ENCODE measurements at regions not wholly inside any gene's neighbourhood (a gene's known extent, or its start where the extent isn't known, plus 50 kb on each side); places are given as distances from the start of the nearest gene placed in this dataset.

GRCh38 chr2:51335087-51336058, 303.4 kb upstream of the NRXN1 start:
- H3K4me3 ChIP-seq (ENCODE audit: control insufficient read depth, low read depth, low read length): no peak overlapping the region
- TF ChIP-seq CTCF (IDR thresholded peaks at IDR 0.05; ENCODE audit: control insufficient read depth, insufficient read depth, low read depth, low read length, missing control alignments): no peak
- no peak for DNase-seq (ENCODE audit: low read depth)

- TF ChIP-seq CTCF (IDR thresholded peaks at IDR 0.05; ENCODE audit: control insufficient read depth, insufficient read depth, low read depth, low read length, missing control alignments): no peak
- no peak for DNase-seq (ENCODE audit: low read depth)
- no peak overlapping the region for H3K4me3 ChIP-seq (ENCODE audit: control insufficient read depth, low read depth, low read length)
Measured at GRCh38 chr2:51329512-51329911, 297.6 kb upstream of the NRXN1 start.

GRCh38 chr2:51324051-51324450, 292.1 kb upstream of the NRXN1 start:
- no peak for TF ChIP-seq CTCF (IDR thresholded peaks at IDR 0.05; ENCODE audit: control insufficient read depth, insufficient read depth, low read depth, low read length, missing control alignments)
- H3K4me3 ChIP-seq (ENCODE audit: control insufficient read depth, low read depth, low read length): no peak overlapping the region
- DNase-seq (ENCODE audit: low read depth): no peak

GRCh38 chr2:51322613-51323012, 290.7 kb upstream of the NRXN1 start:
- H3K4me3 ChIP-seq (ENCODE audit: control insufficient read depth, low read depth, low read length): no peak overlapping the region
- no peak for TF ChIP-seq CTCF (IDR thresholded peaks at IDR 0.05; ENCODE audit: control insufficient read depth, insufficient read depth, low read depth, low read length, missing control alignments)
- DNase-seq (ENCODE audit: low read depth): no peak

GRCh38 chr2:51304311-51304710, 272.4 kb upstream of the NRXN1 start:
- TF ChIP-seq CTCF (IDR thresholded peaks at IDR 0.05; ENCODE audit: control insufficient read depth, insufficient read depth, low read depth, low read length, missing control alignments): no peak
- H3K4me3 ChIP-seq (ENCODE audit: control insufficient read depth, low read depth, low read length): no peak overlapping the region
- DNase-seq (ENCODE audit: low read depth): no peak

- no peak overlapping the region for H3K4me3 ChIP-seq (ENCODE audit: control insufficient read depth, low read depth, low read length)
- no peak for DNase-seq (ENCODE audit: low read depth)
- no peak for TF ChIP-seq CTCF (IDR thresholded peaks at IDR 0.05; ENCODE audit: control insufficient read depth, insufficient read depth, low read depth, low read length, missing control alignments)
Measured at GRCh38 chr2:51301381-51301780, 269.4 kb upstream of the NRXN1 start.
